Islet precursor cell (in vitro differentiated cells): ENCODE measurements at regions not wholly inside any gene's neighbourhood (a gene's known extent, or its start where the extent isn't known, plus 50 kb on each side); places are given as distances from the start of the nearest gene placed in this dataset.

Source experiments
- DNase-seq: peaks from one replicate; pipeline ENCODE4 v3.0.0-alpha.2; 2018

- DNase-seq: no peak
Observed at GRCh38 chr10:89888321-89889070, 187.1 kb downstream of the KIF20B start.

GRCh38 chr10:89889606-89890005, 188.2 kb downstream of the KIF20B start:
- no peak for DNase-seq

- DNase-seq: no peak
Observed at GRCh38 chr10:89891006-89891535, 189.7 kb downstream of the KIF20B start.

- DNase-seq: no peak
Observed at GRCh38 chr10:89894051-89894450, 192.7 kb downstream of the KIF20B start.

- no peak for DNase-seq
Observed at GRCh38 chr10:89900554-89900953, 199.2 kb downstream of the KIF20B start.

- no peak for DNase-seq
Observed at GRCh38 chr10:89901895-89902294, 200.5 kb downstream of the KIF20B start.

GRCh38 chr10:89904755-89905154, 203.4 kb downstream of the KIF20B start:
- no peak for DNase-seq

GRCh38 chr10:89909752-89910151, 208.4 kb downstream of the KIF20B start:
- no peak for DNase-seq

GRCh38 chr10:89915021-89915420, 213.6 kb downstream of the KIF20B start:
- no peak for DNase-seq

GRCh38 chr10:89915968-89916367, 214.6 kb downstream of the KIF20B start:
- DNase-seq: no peak

- no peak for DNase-seq
Observed at GRCh38 chr10:89916468-89917215, 215.3 kb downstream of the KIF20B start.

- DNase-seq: peak; percentile 46
Observed at GRCh38 chr10:89921403-89921802, 220.0 kb downstream of the KIF20B start.

GRCh38 chr10:89923661-89924060, 222.3 kb downstream of the KIF20B start:
- no peak for DNase-seq

GRCh38 chr10:89924261-89924660, 222.9 kb downstream of the KIF20B start:
- DNase-seq: no peak

- no peak for DNase-seq
Observed at GRCh38 chr10:89926736-89927135, 225.3 kb downstream of the KIF20B start.

GRCh38 chr10:89929282-89930026, 228.1 kb downstream of the KIF20B start:
- DNase-seq: no peak

- no peak for DNase-seq
Observed at GRCh38 chr10:89937494-89937893, 236.1 kb downstream of the KIF20B start.

GRCh38 chr10:89940076-89940475, 238.7 kb downstream of the KIF20B start:
- no peak for DNase-seq

- DNase-seq: no peak
Observed at GRCh38 chr10:89942217-89942616, 240.8 kb downstream of the KIF20B start.

- DNase-seq: no peak
Observed at GRCh38 chr10:89944138-89944537, 242.7 kb downstream of the KIF20B start.

- no peak for DNase-seq
Observed at GRCh38 chr10:89946106-89946505, 244.7 kb downstream of the KIF20B start.

GRCh38 chr10:89949496-89949895, 248.1 kb downstream of the KIF20B start:
- DNase-seq: no peak

- no peak for DNase-seq
Observed at GRCh38 chr10:89952325-89952724, 250.9 kb downstream of the KIF20B start.
